Fibroblast of lung (primary cell): ENCODE measurements at regions not wholly inside any gene's neighbourhood (a gene's known extent, or its start where the extent isn't known, plus 50 kb on each side); places are given as distances from the start of the nearest gene placed in this dataset.

Experiments used
- DNase-seq, 2 donors: peaks; one replicate each; pipeline versions ENCODE4 v3.0.0 to v3.0.0-alpha.2; 2010; ENCODE audit warnings: low read depth in 2 of 2
- H2AFZ ChIP-seq: 2 replicates; pipeline ENCODE4 v1.5.1; 2012; ENCODE audit warnings: low read length, control low read depth, inconsistent platforms
- H3K27ac ChIP-seq: 2 replicates; pipeline ENCODE4 v1.5.1; 2011; ENCODE audit warnings: low read length, control low read depth; ENCODE audit not compliant: insufficient read depth
- H3K27me3 ChIP-seq: 2 replicates; pipeline ENCODE4 v1.5.1; 2011; ENCODE audit warnings: mild to moderate bottlenecking, low read length; ENCODE audit not compliant: control insufficient read depth, insufficient read depth
- H3K36me3 ChIP-seq: 2 replicates; pipeline ENCODE4 v1.5.1; 2011; ENCODE audit warnings: low read length; ENCODE audit not compliant: control insufficient read depth, insufficient read depth
- H3K4me1 ChIP-seq: 2 replicates; pipeline ENCODE4 v1.5.1; 2011; ENCODE audit warnings: low read length; ENCODE audit not compliant: control insufficient read depth, insufficient read depth; ENCODE audit errors: extremely low read depth
- H3K4me2 ChIP-seq: 2 replicates; pipeline ENCODE4 v1.5.1; 2011; ENCODE audit warnings: low read length, control low read depth; ENCODE audit not compliant: insufficient read depth; ENCODE audit errors: extremely low read depth
- H3K4me3 ChIP-seq, 4 experiments: fragments of 200-600 bp in 1 of 4; sonication (generic) in 1 of 4; replicated peaks in 1 of 4; 2 replicates each; pipeline ENCODE4 v1.5.1; 2011 to 2016; ENCODE audit warnings: low read length in 4 of 4, low read depth in 3 of 4, mild to moderate bottlenecking in 3 of 4, control low read depth in 2 of 4, inconsistent platforms in 1 of 4, mixed read lengths in 1 of 4; ENCODE audit not compliant: insufficient read depth in 1 of 4; ENCODE audit errors: control extremely low read depth in 1 of 4
- H3K79me2 ChIP-seq: 2 replicates; pipeline ENCODE4 v1.5.1; 2012; ENCODE audit warnings: mild to moderate bottlenecking, low read length, inconsistent platforms; ENCODE audit not compliant: control insufficient read depth, insufficient read depth
- H3K9ac ChIP-seq: 2 replicates; pipeline ENCODE4 v1.5.1; 2011; ENCODE audit warnings: mild to moderate bottlenecking, low read length, control low read depth; ENCODE audit not compliant: insufficient read depth
- H3K9me3 ChIP-seq: 2 replicates; pipeline ENCODE4 v1.5.1; 2012; ENCODE audit warnings: low read depth, low read length; ENCODE audit not compliant: control insufficient read depth, insufficient read depth
- H4K20me1 ChIP-seq: 2 replicates; pipeline ENCODE4 v1.5.1; 2011; ENCODE audit warnings: low read length; ENCODE audit not compliant: control insufficient read depth, insufficient read depth; ENCODE audit errors: extremely low read depth
- CTCF ChIP-seq, 2 donors: IDR thresholded peaks in 1 of 2; conservative IDR thresholded peaks in 1 of 2; 1 replicate in 1 of 2; 2 replicates in 1 of 2; pipeline ENCODE4 v1.5.1; 2011 to 2012; ENCODE audit warnings: low read length in 2 of 2, control low read depth in 1 of 2, inconsistent platforms in 1 of 2, low read depth in 1 of 2, mild to moderate bottlenecking in 1 of 2
- EZH2 ChIP-seq: IDR thresholded peaks from 2 replicates; pipeline ENCODE4 v1.5.1; 2012; ENCODE audit warnings: low read length, control low read depth, mild to moderate bottlenecking; ENCODE audit errors: missing control alignments

GRCh38 chr6:22079783-22080182 is 217.1 kb downstream of the PRL start:
- Histone ChIP-seq H3K79me2 (no peaks in the 10 kb centered on the region), H3K27me3 (no peaks in the 10 kb centered on the region), H3K27ac (peak overlapping the region; percentile 67), H2AFZ (no peak overlapping the region), H3K9me3 (no peaks in the 10 kb centered on the region), H3K9ac (no peak overlapping the region), H3K36me3 (no peaks in the 10 kb centered on the region), H3K4me2 (no peak overlapping the region), H3K4me3 (no peak overlapping the region), H4K20me1 (no peaks in the 10 kb centered on the region), H3K4me1 (peaks cover 2% of the 10 kb centered on the region)
- TF ChIP-seq CTCF (conservative IDR thresholded peaks at IDR 0.05 in 1 of 2, IDR thresholded peaks at IDR 0.05 in 1 of 2; ENCODE audit: low read depth in 1 of 2, low read length in 2 of 2): no peak
- TF ChIP-seq EZH2: no peak
- DNase-seq: peak; percentile 74 to 91

- Histone ChIP-seq H3K9me3 (no peaks in the 10 kb centered on the region), H3K36me3 (no peaks in the 10 kb centered on the region), H3K9ac (no peak overlapping the region), H3K4me1 (peaks cover 2% of the 10 kb centered on the region), H2AFZ (no peak overlapping the region), H4K20me1 (no peaks in the 10 kb centered on the region), H3K4me3 (no peak overlapping the region), H3K27me3 (no peaks in the 10 kb centered on the region), H3K79me2 (no peaks in the 10 kb centered on the region), H3K27ac (no peak overlapping the region), H3K4me2 (no peak overlapping the region)
- no peak for DNase-seq
- TF ChIP-seq CTCF (conservative IDR thresholded peaks at IDR 0.05 in 1 of 2, IDR thresholded peaks at IDR 0.05 in 1 of 2; ENCODE audit: low read depth in 1 of 2, low read length in 2 of 2): no peak
- no peak for TF ChIP-seq EZH2
Observed at GRCh38 chr6:22081709-22082108, 215.1 kb downstream of the PRL start.

GRCh38 chr6:22082218-22082617 is 214.6 kb downstream of the PRL start:
- Histone ChIP-seq H2AFZ (no peak overlapping the region), H3K9ac (no peak overlapping the region), H3K36me3 (no peaks in the 10 kb centered on the region), H3K27ac (no peak overlapping the region), H3K4me2 (no peak overlapping the region), H3K4me1 (peaks cover 2% of the 10 kb centered on the region), H3K79me2 (no peaks in the 10 kb centered on the region), H3K9me3 (no peaks in the 10 kb centered on the region), H3K4me3 (no peak overlapping the region), H4K20me1 (no peaks in the 10 kb centered on the region), H3K27me3 (no peaks in the 10 kb centered on the region)
- DNase-seq: peak; percentile 43 to 62
- TF ChIP-seq CTCF (conservative IDR thresholded peaks at IDR 0.05 in 1 of 2, IDR thresholded peaks at IDR 0.05 in 1 of 2; ENCODE audit: low read depth in 1 of 2, low read length in 2 of 2) (no peak), EZH2 (no peak)
